ENCODE measurements at regions not wholly inside any gene's neighbourhood (a gene's known extent, or its start where the extent isn't known, plus 50 kb on each side); places are given as distances from the start of the nearest gene placed in this dataset.
"Not testable (repeated sequence)": the region's sequence is repeated elsewhere in the genome, so short reads cannot be mapped to it uniquely, and the experiment has no call there.

- no peak for DNase-seq
Observed at GRCh38 chr2:19098467-19099160, 259.8 kb downstream of the OSR1 start.

GRCh38 chr2:19089476-19089875 is 268.9 kb downstream of the OSR1 start:
- not testable (repeated sequence) for DNase-seq

- no peak for DNase-seq
Observed at GRCh38 chr2:19086231-19086651, 272.2 kb downstream of the OSR1 start.

GRCh38 chr2:19078709-19079108 is 279.7 kb downstream of the OSR1 start:
- DNase-seq: no peak

- no peak for DNase-seq
Observed at GRCh38 chr2:19073522-19073921, 284.9 kb downstream of the OSR1 start.

GRCh38 chr2:19072161-19072560 is 286.3 kb downstream of the OSR1 start:
- no peak for DNase-seq

GRCh38 chr2:19070886-19071285 is 287.5 kb downstream of the OSR1 start:
- DNase-seq: no peak

GRCh38 chr2:19068206-19068605 is 290.2 kb downstream of the OSR1 start:
- DNase-seq: no peak

GRCh38 chr2:19062370-19062769 is 296.1 kb downstream of the OSR1 start:
- no peak for DNase-seq

GRCh38 chr2:19059076-19059475 is 299.3 kb downstream of the OSR1 start:
- DNase-seq: no peak

- DNase-seq: no peak
Observed at GRCh38 chr2:19051203-19051831, 307.1 kb downstream of the OSR1 start.

- DNase-seq: no peak
Observed at GRCh38 chr2:19050354-19050753, 308.1 kb downstream of the OSR1 start.

GRCh38 chr2:19048593-19049266 is 309.7 kb downstream of the OSR1 start:
- DNase-seq: no peak

GRCh38 chr2:19046986-19047780 is 311.2 kb downstream of the OSR1 start:
- DNase-seq: no peak

GRCh38 chr2:19045151-19045550 is 313.3 kb downstream of the OSR1 start:
- no peak for DNase-seq

GRCh38 chr2:19043893-19044292 is 314.5 kb downstream of the OSR1 start:
- DNase-seq: no peak

GRCh38 chr2:19041434-19042041 is 316.9 kb downstream of the OSR1 start:
- no peak for DNase-seq

- no peak for DNase-seq
Observed at GRCh38 chr2:19038071-19039015, 320.1 kb downstream of the OSR1 start.

- no peak for DNase-seq
Observed at GRCh38 chr2:19036091-19036490, 322.3 kb downstream of the OSR1 start.

- DNase-seq: no peak
Observed at GRCh38 chr2:19035238-19035637, 323.2 kb downstream of the OSR1 start.

GRCh38 chr2:19033240-19033639 is 325.2 kb downstream of the OSR1 start:
- DNase-seq: no peak

- no peak for DNase-seq
Observed at GRCh38 chr2:19031642-19032041, 326.8 kb downstream of the OSR1 start.
